ENCODE measurements at regions not wholly inside any gene's neighbourhood (a gene's known extent, or its start where the extent isn't known, plus 50 kb on each side); places are given as distances from the start of the nearest gene placed in this dataset.

DNA sequence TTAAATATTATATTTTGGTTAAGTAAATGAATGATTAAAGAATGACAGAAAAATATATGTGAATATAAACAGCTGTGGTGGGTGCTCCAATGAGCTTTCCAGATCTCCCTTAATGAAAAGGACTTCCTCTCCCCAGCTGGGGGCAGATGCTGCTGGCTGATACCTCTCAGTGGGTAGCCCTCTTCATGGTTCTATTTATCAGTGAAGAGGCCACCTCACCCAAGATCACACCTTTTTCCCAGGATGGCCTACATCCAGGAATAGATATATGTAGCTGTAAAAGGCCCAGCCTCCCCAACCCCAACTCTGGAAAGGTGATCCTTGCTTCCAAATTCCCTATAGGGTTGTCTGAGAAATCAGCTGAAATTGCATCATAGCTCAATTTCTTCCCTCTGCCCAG is 135.2 kb upstream of the ACVR2A start:
- no peak for DNase-seq

DNA sequence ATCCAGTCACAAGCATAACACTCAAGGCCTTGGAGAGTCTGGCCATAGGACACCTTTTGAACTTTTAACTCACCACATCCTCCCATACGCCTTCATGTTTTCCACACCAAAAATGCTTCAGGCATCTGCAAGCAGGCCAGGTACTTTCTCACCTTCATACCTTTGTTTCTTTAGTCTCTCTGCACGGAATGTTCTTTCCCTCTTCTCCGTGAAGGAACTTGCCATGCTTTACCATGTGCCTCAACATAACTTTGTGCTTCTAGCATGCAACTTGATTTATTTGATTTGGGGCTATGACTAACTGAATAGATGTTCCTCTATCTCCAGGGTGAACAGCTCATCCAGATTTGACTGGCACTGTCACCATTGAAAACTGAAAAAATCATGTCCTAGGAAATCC is 141.7 kb upstream of the ACVR2A start:
- no peak for DNase-seq

DNA sequence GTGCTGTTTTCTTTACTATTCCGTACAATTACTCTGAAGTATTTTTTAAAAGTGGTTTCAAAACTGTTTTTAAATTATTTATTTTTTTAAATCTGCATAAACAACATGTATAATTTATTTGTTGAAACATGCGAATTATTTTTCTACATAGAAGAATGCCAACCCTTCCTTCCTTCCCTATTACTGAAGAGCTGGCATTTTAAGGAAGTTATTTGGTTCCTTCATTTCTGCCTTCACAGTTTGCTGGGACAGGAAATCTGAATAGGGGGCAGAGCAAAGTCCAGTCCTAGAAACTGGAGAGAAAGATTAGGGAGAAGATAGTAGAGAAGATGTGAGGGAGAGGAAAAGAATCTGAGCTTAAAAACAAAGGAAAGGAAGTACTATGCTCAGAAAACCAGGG is 146.7 kb upstream of the ACVR2A start:
- DNase-seq: no peak

- DNase-seq: no peak
Measured at GRCh38 chr2:147696426-147696825, 148.4 kb upstream of the ACVR2A start.

GRCh38 chr2:147689220-147689909 is 155.5 kb upstream of the ACVR2A start:
- DNase-seq: no peak

- DNase-seq: no peak
Measured at GRCh38 chr2:147688242-147688641, 156.6 kb upstream of the ACVR2A start.

- DNase-seq: no peak
Measured at GRCh38 chr2:147686365-147686764, 158.5 kb upstream of the ACVR2A start.

DNA sequence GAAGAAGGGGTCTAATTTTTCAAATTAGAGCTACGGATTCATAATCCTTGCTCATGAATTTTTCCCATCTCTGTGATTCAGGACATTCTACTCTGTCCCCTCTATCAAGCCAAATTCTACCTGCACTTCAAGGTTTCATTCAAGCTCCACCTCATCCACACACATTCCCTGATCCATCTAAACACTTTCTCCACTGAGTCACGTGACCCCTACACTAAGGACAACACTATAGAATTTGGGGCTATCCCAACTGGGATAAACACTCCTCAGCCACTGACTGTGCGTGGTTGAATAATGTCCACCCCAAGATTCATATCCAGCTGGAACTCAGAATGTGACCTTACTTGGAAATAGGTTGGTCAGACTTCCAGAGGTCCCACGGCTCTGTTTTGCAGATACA is 159.9 kb upstream of the ACVR2A start:
- no peak for DNase-seq

- DNase-seq: no peak
Measured at GRCh38 chr2:147683380-147683779, 161.4 kb upstream of the ACVR2A start.

DNA sequence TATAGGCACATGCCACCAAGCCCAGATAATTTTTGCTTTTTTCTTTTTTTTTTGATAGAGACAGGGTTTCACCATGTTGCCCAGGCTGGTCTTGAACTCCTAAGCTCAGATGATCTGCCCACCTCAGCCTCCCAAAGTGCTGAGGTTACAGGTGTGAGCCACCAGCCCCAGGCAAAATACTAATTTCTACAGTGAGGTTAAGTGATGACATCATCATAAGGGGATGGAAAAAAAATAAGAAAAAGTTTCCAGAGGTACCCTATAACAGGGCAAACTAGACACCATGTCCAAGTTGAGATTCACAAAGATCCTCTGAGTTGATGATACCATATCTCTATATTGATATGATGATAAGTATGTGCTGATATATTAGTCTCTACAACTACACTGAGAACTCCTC is 163.7 kb upstream of the ACVR2A start:
- DNase-seq: no peak

- DNase-seq: no peak
Measured at GRCh38 chr2:147679955-147680531, 164.8 kb upstream of the ACVR2A start.

DNA sequence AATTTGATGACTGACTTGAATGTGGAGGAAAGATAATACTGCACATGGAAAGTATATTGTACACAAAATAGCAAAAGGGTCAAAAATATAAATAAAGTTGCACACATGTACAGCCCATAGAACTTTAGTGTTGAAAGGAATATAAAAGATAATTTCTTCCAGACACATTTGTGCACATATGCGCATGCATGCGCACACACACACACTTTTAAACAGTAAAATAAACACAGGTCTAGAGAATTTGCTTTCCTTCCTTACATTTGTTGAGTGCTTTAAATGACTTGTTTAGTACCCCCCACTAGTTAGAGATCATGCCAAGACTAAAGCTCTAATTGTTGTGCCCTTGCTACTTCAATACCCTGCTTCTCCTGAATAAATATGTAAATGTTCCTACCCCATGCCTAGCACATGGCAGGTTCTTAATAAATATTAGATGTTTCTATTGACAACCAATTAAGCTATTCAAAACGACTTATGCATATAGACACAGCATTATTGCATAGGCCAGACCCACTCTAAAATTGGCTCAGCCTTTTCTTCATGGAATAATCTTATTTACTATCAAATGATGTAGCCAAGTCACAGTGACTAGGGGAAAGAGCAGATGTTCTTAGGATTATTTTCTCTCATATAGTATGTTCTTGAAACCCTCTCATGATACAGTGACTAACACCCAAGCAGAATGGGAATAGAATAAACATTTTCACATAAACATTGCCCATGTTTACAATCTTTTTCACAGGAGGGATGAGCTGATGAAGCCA is 165.5 kb upstream of the ACVR2A start:
- DNase-seq: no peak

DNA sequence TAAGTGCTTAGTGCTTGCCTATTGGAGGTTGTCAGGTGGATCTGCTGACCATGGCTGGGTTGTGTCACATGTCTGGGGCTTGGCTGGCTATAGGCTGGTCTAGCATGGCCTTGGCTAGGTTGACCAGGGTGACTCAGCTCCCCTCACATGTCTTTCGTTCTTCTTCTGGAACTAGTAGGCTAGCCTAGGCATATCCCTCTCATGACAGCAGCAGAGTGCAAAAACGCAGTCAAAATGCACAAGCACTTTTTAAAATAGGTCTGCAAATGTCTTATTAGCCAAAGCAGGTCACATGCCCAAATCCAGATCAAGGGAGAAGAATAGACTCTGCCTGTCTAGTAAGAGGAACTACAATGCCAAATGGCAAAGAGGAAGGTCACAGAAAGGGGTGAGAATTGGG is 179.7 kb upstream of the ACVR2A start:
- no peak for DNase-seq

GRCh38 chr2:147663962-147664361 is 180.9 kb upstream of the ACVR2A start:
- DNase-seq: no peak

DNA sequence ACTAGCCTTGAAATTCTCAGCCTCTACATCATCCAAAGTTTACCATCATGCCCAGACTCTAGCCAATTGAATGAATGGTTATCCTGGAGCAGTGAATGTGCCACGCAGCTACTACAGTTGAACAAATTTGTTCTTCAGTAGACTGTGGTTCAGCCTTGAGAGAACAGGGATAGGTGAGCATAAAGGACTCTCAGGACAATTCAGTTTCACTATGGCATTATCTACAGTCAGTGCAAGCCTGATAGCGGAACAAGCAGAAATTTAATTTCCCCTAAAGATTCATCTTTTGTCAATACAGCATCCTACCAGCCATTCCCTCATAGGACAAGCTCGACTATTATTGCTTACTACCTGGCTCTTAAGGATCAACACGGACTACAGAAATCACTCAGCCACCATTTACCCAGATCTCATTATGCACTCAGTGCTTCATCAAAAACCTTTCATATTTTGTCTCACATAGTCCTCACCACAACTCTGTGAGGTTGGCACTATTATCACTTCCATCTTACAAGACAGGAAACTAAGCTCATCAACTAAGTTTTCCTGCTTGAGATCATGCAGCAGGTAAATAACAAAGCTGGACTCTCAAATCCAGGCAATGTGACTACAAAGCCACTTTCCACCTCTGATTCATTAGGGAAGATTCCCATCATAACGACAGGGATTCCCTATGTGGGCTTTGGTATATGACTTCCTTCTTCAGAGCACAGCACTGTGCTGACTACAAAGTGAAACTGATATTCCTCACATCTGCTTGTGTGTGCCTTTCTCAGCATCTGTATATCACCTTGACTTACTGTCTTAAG is 181.5 kb upstream of the ACVR2A start:
- DNase-seq: no peak

DNA sequence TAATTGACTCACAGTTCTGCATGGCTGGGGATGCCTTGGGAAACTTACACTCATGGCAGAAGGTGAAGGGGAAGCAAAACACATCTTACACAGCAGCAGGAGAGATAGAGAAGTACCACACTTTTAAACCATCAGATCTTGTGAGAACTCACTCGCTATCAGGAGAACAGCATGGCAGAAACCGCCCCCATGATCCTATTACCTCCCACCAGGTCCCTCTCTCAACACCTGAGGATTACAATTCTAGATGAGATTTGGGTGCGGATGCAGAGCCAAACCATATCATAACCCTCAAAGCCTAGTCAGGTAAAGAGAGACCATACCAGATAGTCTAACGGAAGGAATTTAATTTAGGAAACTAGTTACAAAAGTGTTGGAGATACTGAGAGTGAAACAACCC is 182.6 kb upstream of the ACVR2A start:
- DNase-seq: no peak

- no peak for DNase-seq
Measured at GRCh38 chr2:147660680-147661079, 184.1 kb upstream of the ACVR2A start.

DNA sequence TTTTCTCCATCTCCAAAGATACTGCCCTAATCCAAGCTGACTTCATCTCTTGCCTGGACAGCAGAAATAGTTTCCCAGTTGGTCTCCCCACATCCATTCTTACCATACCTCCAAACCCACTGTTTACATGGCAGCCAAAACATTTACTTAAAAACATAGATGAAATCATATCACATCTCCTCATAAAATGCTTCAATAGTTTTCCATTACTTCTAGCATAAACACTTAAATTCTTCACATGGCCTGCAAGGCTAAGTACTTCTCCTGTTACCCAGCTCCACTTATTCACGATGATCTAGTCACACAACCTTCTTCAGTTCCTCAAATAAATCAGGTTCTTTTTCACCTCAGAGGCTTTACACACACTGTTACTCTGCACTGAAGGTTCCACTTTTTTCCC is 185.8 kb upstream of the ACVR2A start:
- no peak for DNase-seq

- no peak for DNase-seq
Measured at GRCh38 chr2:147657086-147658000, 187.5 kb upstream of the ACVR2A start.

GRCh38 chr2:147649998-147650397 is 194.8 kb upstream of the ACVR2A start:
- no peak for DNase-seq

- no peak for DNase-seq
Measured at GRCh38 chr2:147649286-147649685, 195.5 kb upstream of the ACVR2A start.

DNA sequence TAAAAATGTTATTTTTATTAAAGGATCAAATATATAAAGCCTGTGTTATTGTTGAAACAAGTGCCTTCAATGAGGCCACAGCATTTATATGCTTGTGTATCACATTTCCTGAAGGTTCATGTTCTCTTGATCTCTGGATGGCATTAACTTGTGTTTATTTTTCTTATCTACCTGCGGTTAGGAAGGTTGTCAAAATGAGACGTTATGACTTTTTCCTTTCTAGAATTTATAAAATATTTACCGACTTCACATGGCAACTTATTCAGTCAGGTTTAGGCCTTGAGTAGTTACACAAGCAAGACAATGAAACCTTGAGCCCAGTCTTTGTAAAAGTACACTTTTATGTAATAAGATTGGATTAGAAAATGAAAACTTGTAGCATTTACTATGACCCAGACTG is 196.4 kb upstream of the ACVR2A start:
- no peak for DNase-seq

Measured in activated T-cell treated with anti-CD3 and anti-CD28 coated beads, Interleukin-2, amount 50 U/mL, for 1 hour (primary cell).